Activated CD8-positive, alpha-beta T cell treated with anti-CD3 and anti-CD28 coated beads, Interleukin-2, amount 10 ng/mL, durations not matched to agents 7 days and 5 days (primary cell): ENCODE measurements at regions not wholly inside any gene's neighbourhood (a gene's known extent, or its start where the extent isn't known, plus 50 kb on each side); places are given as distances from the start of the nearest gene placed in this dataset.
"Not testable (repeated sequence)": the region's sequence is repeated elsewhere in the genome, so short reads cannot be mapped to it uniquely, and the experiment has no call there.

ENCODE experiments used
- ATAC-seq: fragments of 150-1000 bp; cut with Tn5 transposase; one replicate; pipeline ENCODE4 v1.10.0; 2021; ENCODE audit warnings: moderate library complexity
- CTCF ChIA-PET: fragments of 350-600 bp; sonication (Branson Sonifier 250); formaldehyde crosslinking; loops from one replicate; lab custom pipeline; 2021; ENCODE audit warnings: antibody characterized with exemption; lab: Charles Lee
- POLR2A ChIA-PET: fragments of 350-600 bp; sonication (Branson Sonifier 250); formaldehyde crosslinking; loops from one replicate; lab custom pipeline; 2021; ENCODE audit warnings: antibody characterized with exemption; lab: Charles Lee
- DNase-seq: peaks from one replicate; pipeline ENCODE4 v3.0.0-alpha.2; 2020
- H3K27ac Mint-ChIP-seq: one replicate; pipeline ENCODE4 v1.8.0; 2021; ENCODE audit warnings: mild to moderate bottlenecking, mixed read lengths
- H3K27me3 Mint-ChIP-seq: one replicate; pipeline ENCODE4 v1.8.0; 2021; ENCODE audit warnings: low read depth, mixed read lengths
- H3K36me3 Mint-ChIP-seq: one replicate; pipeline ENCODE4 v1.8.0; 2021; ENCODE audit warnings: low read depth, mixed read lengths
- H3K4me1 Mint-ChIP-seq: one replicate; pipeline ENCODE4 v1.8.0; 2021; ENCODE audit warnings: low read depth, mixed read lengths
- H3K4me3 Mint-ChIP-seq: one replicate; pipeline ENCODE4 v1.8.0; 2021; ENCODE audit warnings: mild to moderate bottlenecking, mixed read lengths
- H3K9me3 Mint-ChIP-seq: one replicate; pipeline ENCODE4 v1.8.0; 2022; ENCODE audit warnings: mixed read lengths; ENCODE audit not compliant: insufficient read depth

DNA sequence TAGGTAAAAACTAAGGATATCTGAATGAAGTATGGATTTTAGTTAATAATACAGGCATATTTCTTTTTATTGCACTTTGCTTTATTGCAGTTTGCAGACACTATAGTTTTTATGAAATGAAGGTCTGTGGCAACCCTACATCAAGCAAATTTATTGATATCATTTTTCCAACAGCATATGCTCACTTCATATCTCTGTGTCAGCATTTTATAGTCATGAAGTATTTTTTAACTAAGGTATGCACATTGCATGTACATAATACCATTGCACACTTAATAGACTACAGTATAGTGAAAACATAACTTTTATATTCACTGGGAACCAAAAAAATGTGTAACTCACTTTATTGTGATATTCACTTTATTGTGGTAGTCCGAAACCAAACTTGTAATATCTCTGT lies 236.3 kb downstream of the SUCLA2 start:
- CTCF ChIA-PET: no interaction called here
- no peak overlapping the region for H3K4me3 Mint-ChIP-seq
- DNase-seq (no peak), ATAC-seq (no peak)
- no peak overlapping the region for H3K27ac Mint-ChIP-seq
- no peaks in the 10 kb centered on the region for H3K27me3 Mint-ChIP-seq
- no peaks in the 10 kb centered on the region for H3K36me3 Mint-ChIP-seq
- no peaks in the 10 kb centered on the region for H3K9me3 Mint-ChIP-seq
- POLR2A ChIA-PET: no interaction called here
- H3K4me1 Mint-ChIP-seq: no peaks in the 10 kb centered on the region

DNA sequence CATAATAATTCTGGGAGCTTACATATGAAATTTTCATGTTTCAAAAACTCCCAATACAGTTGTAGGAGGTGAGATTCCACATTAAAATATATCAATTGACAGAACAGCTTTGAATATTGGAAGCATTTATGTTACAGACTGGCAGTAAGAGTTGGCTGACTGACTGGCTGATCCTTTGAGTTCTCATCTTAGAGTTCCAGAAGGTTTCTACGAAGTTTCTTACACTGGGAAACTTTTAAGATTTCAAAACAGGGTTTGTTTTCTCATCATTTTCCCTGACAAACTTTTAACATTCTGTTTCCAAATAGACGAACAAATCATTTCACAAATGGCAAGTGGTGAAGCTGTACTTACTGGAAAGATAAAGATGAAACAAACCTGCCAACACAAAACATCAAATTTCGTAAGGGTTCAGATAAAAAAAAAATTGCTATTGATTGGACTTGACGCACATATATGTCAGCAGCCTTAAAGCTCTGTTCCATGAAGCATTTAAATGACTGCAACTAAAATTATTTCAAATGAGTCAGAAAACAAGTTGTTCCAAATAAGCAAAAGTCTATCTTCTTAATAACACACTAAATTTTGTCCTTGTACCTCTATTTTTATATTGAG lies 243.5 kb downstream of the SUCLA2 start:
- Mint-ChIP-seq H3K9me3 (no peaks in the 10 kb centered on the region), H3K4me3 (no peak overlapping the region), H3K36me3 (no peaks in the 10 kb centered on the region), H3K27me3 (peaks cover 3% of the 10 kb centered on the region), H3K4me1 (no peaks in the 10 kb centered on the region), H3K27ac (no peak overlapping the region)
- ChIA-PET POLR2A (no interaction called here), CTCF (no interaction called here)
- DNase-seq: no peak
- ATAC-seq: no peak

- no peak overlapping the region for H3K4me3 Mint-ChIP-seq
- no peak overlapping the region for H3K27ac Mint-ChIP-seq
- ChIA-PET POLR2A (no interaction called here), CTCF (no interaction called here)
- H3K4me1 Mint-ChIP-seq: no peaks in the 10 kb centered on the region
- no peak for ATAC-seq
- no peak for DNase-seq
- H3K36me3 Mint-ChIP-seq: no peaks in the 10 kb centered on the region
- H3K27me3 Mint-ChIP-seq: no peaks in the 10 kb centered on the region
- no peaks in the 10 kb centered on the region for H3K9me3 Mint-ChIP-seq
Observed at GRCh38 chr13:47747901-47748300, 253.2 kb downstream of the SUCLA2 start.

DNA sequence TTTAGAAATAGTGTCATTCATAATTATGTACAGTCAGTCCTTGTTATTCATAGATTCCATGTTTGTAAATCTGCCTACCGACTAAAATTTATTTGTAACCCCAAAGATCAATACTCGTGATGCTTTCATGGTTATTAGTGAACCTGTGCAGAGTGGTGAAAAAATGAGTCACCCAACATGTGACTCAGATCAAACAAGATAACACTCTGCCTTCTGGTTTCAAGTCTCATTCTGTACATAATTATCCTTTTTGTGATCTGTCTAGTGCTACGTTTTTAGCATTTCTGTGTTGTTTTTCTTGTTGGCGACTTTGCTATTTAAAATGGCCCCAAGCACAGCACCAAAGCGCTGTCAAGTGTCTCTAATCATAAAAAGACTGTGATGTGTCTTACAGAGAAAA lies 274.7 kb downstream of the SUCLA2 start:
- ChIA-PET POLR2A (no interaction called here), CTCF (no interaction called here)
- H3K4me3 Mint-ChIP-seq: no peak overlapping the region
- ATAC-seq (no peak), DNase-seq (no peak)
- no peaks in the 10 kb centered on the region for H3K27me3 Mint-ChIP-seq
- H3K36me3 Mint-ChIP-seq: no peaks in the 10 kb centered on the region
- H3K4me1 Mint-ChIP-seq: no peaks in the 10 kb centered on the region
- H3K27ac Mint-ChIP-seq: no peak overlapping the region
- H3K9me3 Mint-ChIP-seq: no peaks in the 10 kb centered on the region

DNA sequence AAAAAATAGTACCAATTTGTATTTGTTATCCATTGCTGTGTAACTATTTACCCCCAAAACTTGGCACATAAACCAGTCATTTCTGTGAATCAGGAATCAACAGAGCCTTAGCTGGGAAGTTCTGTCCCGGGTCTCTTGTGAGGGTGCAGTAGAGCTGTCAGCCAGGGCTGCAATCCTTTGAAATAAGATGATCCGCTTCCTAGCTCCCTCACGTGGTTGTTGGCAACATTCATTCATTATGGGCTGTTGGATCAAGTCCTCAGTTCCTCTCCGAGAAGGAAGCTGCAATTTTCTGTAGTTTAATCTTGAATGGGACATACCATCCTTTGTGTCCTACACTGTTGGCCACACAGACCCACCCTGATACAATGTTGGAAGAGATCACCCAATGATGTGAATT lies 277.2 kb downstream of the SUCLA2 start:
- no peaks in the 10 kb centered on the region for H3K36me3 Mint-ChIP-seq
- ATAC-seq: no peak
- no peak overlapping the region for H3K4me3 Mint-ChIP-seq
- no peaks in the 10 kb centered on the region for H3K27me3 Mint-ChIP-seq
- no peaks in the 10 kb centered on the region for H3K9me3 Mint-ChIP-seq
- DNase-seq: no peak
- CTCF ChIA-PET: no interaction called here
- POLR2A ChIA-PET: no interaction called here
- H3K27ac Mint-ChIP-seq: no peak overlapping the region
- no peaks in the 10 kb centered on the region for H3K4me1 Mint-ChIP-seq

DNA sequence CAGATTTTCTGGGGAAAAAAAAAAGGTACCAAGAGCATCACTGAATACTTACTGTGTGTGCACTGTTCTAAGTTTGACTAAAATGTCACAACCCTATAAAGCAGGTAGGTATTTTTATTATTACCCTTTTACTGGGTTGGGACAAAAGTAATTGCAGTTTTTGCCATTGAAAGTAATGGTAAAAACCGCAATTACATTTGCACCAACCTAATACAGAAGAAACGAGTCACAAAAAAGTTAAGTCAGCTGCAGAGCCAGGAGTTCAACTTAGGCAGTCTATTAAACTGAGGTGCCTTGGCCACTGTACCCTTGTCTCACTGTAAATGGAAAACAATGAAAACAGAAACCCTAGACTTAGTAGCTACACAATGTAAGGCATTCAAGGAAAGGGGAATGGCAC lies 281.9 kb downstream of the SUCLA2 start:
- H3K27me3 Mint-ChIP-seq: no peaks in the 10 kb centered on the region
- H3K36me3 Mint-ChIP-seq: no peaks in the 10 kb centered on the region
- DNase-seq (no peak), ATAC-seq (no peak)
- ChIA-PET CTCF (no interaction called here), POLR2A (no interaction called here)
- H3K9me3 Mint-ChIP-seq: no peaks in the 10 kb centered on the region
- H3K27ac Mint-ChIP-seq: no peak overlapping the region
- H3K4me1 Mint-ChIP-seq: no peaks in the 10 kb centered on the region
- H3K4me3 Mint-ChIP-seq: no peak overlapping the region

GRCh38 chr13:47718556-47718955 lies 282.5 kb downstream of the SUCLA2 start:
- no peak for DNase-seq
- Mint-ChIP-seq H3K9me3 (no peaks in the 10 kb centered on the region), H3K36me3 (no peaks in the 10 kb centered on the region), H3K27me3 (no peaks in the 10 kb centered on the region), H3K27ac (no peak overlapping the region), H3K4me3 (no peak overlapping the region), H3K4me1 (no peaks in the 10 kb centered on the region)
- CTCF ChIA-PET: no interaction called here
- no peak for ATAC-seq
- POLR2A ChIA-PET: no interaction called here

DNA sequence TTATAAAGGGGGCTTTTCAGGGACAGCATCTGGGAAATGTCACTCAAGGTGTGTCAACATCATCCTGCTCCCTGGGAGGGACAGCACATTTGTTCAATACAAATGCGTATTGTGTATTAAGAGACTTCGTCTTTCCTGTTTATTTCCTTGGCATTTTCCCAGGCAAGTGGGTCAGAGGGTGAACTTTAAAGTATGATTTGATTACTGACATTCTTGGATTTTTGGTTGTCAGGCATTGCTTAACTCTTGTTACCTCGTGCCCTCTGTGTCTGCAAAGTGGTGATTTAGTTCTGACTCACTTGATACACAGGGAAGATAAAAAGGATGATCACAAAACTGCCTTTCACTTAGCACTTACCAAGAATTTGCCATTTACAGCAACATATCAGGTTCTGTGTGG lies 292.7 kb downstream of the SUCLA2 start:
- Mint-ChIP-seq H3K4me1 (no peaks in the 10 kb centered on the region), H3K4me3 (no peak overlapping the region), H3K27ac (no peak overlapping the region), H3K27me3 (no peaks in the 10 kb centered on the region), H3K9me3 (no peaks in the 10 kb centered on the region), H3K36me3 (no peaks in the 10 kb centered on the region)
- ChIA-PET POLR2A (no interaction called here), CTCF (no interaction called here)
- DNase-seq (no peak), ATAC-seq (no peak)

- CTCF ChIA-PET: no interaction called here
- POLR2A ChIA-PET: no interaction called here
Observed at GRCh38 chr13:47707414-47707813, 293.7 kb downstream of the SUCLA2 start.

GRCh38 chr13:47705185-47705584 lies 295.9 kb downstream of the SUCLA2 start:
- Mint-ChIP-seq H3K27ac (no peak overlapping the region), H3K4me1 (no peaks in the 10 kb centered on the region), H3K27me3 (no peaks in the 10 kb centered on the region), H3K36me3 (no peaks in the 10 kb centered on the region), H3K9me3 (no peaks in the 10 kb centered on the region), H3K4me3 (no peak overlapping the region)
- ChIA-PET CTCF (no interaction called here), POLR2A (no interaction called here)
- DNase-seq (no peak), ATAC-seq (no peak)

More at GRCh38 chr13:47707414-47707813, 293.7 kb downstream of the SUCLA2 start:
- Mint-ChIP-seq H3K4me1 (no peaks in the 10 kb centered on the region), H3K27me3 (no peaks in the 10 kb centered on the region), H3K36me3 (no peaks in the 10 kb centered on the region), H3K4me3 (no peak overlapping the region), H3K27ac (no peak overlapping the region), H3K9me3 (no peaks in the 10 kb centered on the region)
- no peak for DNase-seq
- no peak for ATAC-seq

- H3K27ac Mint-ChIP-seq: no peak overlapping the region
- ATAC-seq: no peak
- H3K36me3 Mint-ChIP-seq: no peaks in the 10 kb centered on the region
- ChIA-PET POLR2A (no interaction called here), CTCF (no interaction called here)
- no peaks in the 10 kb centered on the region for H3K4me1 Mint-ChIP-seq
- H3K27me3 Mint-ChIP-seq: no peaks in the 10 kb centered on the region
- H3K4me3 Mint-ChIP-seq: no peak overlapping the region
- no peak for DNase-seq
- H3K9me3 Mint-ChIP-seq: no peaks in the 10 kb centered on the region
Observed at GRCh38 chr13:47696674-47697073, 304.4 kb downstream of the SUCLA2 start.

- H3K27me3 Mint-ChIP-seq: no peaks in the 10 kb centered on the region
- CTCF ChIA-PET: no interaction called here
Observed at GRCh38 chr13:47687577-47687976, 313.5 kb downstream of the SUCLA2 start.

DNA sequence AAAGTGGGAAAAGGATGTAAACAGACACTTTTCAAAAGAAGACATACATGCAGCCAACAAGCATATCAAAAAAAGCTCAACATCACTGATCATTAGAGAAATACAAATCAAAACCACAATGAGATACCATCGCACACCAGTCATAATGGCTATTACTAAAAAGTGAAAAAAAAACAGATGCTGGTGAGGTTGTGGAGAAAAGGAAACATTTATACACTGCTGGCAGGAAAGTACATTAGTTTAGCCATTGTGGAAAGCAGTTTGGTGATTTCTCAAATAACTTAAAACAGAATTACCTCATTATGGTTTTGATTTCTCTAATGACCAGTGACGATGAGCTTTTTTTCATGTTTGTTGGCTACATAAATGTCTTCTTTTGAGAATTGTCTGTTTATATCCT lies 315.9 kb downstream of the SUCLA2 start:
- not testable (repeated sequence) for H3K27me3 Mint-ChIP-seq

More at GRCh38 chr13:47687577-47687976, 313.5 kb downstream of the SUCLA2 start:
- H3K4me3 Mint-ChIP-seq: no peak overlapping the region
- H3K9me3 Mint-ChIP-seq: no peaks in the 10 kb centered on the region
- DNase-seq: no peak
- ATAC-seq: no peak
- H3K4me1 Mint-ChIP-seq: no peaks in the 10 kb centered on the region
- POLR2A ChIA-PET: no interaction called here
- no peak overlapping the region for H3K27ac Mint-ChIP-seq
- no peaks in the 10 kb centered on the region for H3K36me3 Mint-ChIP-seq

More for the DNA sequence above, 315.9 kb downstream of the SUCLA2 start:
- DNase-seq, H3K4me3 Mint-ChIP-seq, H3K9me3 Mint-ChIP-seq, POLR2A ChIA-PET, H3K4me1 Mint-ChIP-seq, H3K36me3 Mint-ChIP-seq, CTCF ChIA-PET, H3K27ac Mint-ChIP-seq, ATAC-seq: not testable (repeated sequence)
